Stimulated activated CD8-positive, alpha-beta memory T cell treated with anti-CD3 and anti-CD28 coated beads, Interleukin-12 subunit alpha, Interleukin-12 subunit beta, amount 100 ng/mL, for 24 hours (primary cell): ENCODE measurements at regions not wholly inside any gene's neighbourhood (a gene's known extent, or its start where the extent isn't known, plus 50 kb on each side); places are given as distances from the start of the nearest gene placed in this dataset.
"Not testable (repeated sequence)": the region's sequence is repeated elsewhere in the genome, so short reads cannot be mapped to it uniquely, and the experiment has no call there.

Source experiments
- DNase-seq: peaks from one replicate; pipeline ENCODE4 v3.0.0-alpha.2; 2020; ENCODE audit errors: extremely low read depth

DNA sequence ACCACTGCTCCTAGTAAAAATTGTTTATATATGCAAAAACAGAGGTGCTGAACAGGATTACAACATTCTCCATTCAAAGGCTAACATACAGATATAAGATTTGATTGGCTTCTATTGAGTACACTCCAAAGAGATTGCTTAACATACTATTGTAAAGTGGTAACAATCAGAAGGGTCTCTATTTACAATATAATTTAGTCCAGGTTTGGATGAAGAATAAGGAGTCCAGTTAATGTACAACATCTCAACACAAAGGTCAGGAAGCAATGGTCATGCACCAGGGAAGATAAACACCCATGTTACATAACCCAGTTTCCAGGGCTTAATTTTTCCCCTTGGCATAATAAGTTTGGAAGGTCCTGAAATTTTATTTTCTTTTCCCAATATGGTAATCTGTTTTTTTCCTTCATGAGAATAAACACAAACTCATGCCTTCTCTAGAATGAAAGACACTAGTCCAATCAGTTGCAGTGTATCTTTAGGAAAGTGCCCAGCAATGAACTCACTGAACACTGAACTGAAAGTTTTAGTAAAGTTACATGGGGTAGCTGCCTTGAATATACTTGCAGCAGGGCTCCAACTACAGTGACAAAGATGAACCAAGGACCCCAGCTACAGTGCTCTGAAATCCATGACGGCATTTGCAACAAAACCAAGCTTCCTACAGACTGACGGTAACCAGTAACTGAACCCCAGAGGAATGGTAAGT is 255.3 kb upstream of the GJE1 start:
- no peak for DNase-seq

DNA sequence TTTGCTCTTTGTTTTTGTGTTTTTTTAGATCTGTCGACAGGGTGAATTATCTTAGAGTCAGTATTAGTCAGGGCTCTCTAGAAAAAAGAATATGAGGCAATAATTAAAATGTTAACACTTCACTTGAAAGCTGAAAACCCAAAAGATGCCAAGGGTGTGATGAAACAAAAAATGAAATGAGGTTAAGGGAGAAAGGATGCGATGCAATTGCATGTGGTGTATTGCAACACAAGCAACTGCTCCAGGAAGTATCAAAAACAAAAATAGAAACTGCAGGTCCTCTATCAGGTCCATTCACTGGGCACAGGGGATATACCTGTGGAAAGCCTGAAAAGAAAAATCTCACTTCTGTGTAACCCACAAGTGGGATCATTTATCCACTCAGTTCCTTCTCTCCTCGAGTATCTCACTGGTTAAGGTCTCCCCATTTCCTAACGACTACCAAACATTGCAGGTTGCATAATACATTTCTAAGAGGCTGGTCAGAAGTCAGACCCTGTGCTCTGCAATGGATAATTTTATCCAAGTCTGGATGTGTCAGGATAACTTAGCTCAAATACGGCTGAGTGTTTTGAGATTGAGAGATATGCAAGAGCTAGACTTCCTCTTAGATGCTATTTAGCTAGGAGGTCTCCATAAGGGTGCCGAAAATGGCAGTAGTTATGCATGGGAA is 257.7 kb upstream of the GJE1 start:
- DNase-seq: no peak

DNA sequence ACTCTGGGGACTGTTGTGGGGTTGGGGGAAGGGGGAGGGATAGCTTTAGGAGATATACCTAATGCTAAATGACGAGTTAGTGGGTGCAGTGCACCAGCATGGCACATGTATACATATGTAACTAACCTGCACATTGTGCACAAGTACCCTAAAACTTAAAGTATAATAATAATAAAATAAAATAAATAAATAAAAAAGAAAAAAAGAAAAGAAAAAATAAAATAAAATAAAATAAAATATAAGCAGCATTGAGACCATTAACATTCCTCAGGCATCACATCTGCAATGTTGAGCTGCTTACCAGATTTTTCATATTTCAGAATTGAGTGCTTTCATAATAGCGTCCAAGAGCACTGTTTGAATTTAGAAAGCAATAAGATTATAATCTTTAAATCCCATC is 263.2 kb upstream of the GJE1 start:
- DNase-seq: not testable (repeated sequence)

DNA sequence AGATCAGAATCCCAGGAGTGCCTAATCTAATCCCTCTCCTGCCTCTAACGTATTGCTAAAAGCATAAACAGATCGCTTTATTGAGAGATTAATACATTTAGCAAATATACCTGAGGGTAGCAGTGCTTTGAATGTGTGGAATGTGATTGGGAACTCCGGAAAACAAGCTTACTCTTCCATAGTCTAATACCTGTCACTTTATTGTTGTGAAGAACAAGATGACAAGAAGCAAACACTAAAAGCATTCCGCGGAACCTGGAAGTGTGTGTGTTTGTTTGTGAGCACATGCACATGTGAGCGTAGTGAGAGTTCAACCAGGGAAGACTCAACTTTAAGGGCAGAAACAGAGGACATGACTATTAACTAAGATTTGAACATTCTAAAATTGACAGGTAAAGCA is 265.0 kb upstream of the GJE1 start:
- DNase-seq: no peak

DNA sequence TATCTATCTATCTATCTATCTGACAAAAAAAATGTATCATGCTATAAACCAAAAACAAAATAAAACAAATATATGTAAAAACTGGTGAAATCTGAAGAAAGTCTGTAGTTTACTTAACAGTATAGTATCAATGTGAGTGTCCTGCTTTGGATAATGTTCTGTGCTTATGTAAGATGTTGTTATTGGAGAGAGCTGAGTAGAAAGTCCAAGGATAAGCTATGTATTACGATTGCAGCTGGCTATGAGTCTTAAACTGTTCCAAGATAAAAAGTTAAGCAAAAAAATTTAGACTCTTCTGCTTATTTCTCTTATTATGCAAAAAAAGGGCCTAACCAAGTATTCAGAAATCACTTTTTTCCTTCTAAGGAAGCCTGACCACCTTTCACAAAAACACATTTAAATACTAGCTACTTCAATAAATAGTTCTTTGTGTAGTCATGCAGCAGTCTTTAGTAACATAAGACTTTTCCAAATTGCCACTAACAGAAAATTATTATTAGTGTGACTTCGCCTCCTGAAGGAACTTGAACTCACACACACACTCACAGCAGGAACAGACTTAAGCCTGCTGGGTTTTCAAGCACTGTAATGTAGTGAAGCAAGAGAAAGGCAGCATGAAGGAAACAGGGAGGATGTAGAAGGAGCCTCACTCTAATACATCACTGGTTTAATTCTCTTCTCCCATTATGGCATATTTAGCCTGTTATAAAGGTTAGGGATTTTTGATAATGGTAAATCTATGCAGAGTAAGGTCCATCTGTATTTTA is 265.8 kb upstream of the GJE1 start:
- DNase-seq: no peak

DNA sequence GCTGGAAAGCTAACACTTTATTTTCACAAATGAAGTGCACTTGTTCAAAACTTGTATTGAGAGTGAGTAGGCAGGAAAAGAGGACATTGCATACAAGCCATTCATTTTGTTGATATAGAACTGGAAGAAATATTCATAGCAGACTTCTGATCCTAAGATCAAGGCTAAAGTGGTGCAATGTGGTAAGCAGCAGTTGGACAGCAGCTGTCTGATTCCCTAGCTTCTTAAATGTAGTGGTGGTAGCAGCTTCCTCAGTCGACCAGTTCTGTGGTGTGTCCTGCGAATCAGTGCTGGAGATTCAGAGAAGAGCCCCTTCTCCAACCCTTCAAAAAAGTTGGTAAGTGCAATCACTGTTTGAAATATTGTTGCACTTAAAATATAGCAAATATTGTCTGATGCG is 281.7 kb upstream of the GJE1 start:
- no peak for DNase-seq

DNA sequence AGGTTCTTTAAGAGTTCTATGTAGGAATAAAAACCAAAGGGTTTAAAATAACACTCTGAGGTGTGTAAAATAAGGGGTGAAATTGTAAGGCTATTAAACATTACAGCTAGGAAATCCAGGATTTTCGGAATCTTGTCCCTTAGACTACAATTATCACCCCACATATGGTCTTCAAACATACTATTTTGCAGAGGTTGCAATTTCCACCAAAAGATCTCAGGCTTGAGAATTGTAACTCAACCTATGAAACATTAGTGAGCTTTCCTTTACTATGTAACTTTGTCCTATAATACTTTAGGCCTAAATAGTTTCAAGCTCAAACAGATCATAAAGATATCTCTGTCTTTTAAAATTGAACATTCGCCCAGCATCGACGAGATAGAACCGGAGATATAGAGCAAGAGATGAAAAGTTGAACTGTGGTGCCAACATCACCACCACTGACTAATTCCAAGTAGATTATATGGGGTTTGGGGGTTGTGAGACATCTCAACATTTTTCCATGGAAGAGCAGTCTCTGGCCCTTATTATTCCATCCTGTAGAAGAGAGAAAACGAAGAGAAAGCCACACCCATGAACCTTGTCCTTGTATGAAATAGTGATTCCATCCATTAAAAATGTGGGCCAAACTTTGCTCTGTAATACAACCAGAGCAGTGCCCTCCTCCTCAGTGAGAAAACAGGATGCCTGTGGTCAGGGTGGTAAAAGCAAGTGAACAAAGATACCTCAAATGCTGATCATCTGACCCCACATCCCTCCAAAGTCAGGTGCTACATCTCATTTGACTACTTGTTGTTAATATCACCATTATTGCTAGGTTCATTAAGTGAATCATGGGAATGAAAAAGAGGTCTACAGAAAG is 284.5 kb upstream of the GJE1 start:
- DNase-seq: no peak

DNA sequence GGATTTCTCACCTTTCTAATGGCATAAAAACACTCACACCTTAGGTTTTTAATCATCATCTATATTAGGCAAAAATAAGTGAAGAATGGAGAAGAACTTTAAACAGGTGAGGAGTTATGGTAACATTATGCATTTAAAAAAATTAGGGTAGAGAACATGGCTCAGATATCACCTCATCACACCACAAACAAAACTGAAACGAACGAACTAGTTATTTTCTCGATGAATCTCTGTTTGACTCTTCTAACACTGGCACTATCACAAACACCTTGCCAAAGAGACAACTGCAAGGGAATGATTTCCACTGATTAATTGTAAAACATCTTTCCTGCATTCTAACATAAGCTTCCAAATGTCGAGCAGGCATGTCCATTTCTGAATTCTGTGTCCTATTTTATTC is 286.1 kb upstream of the GJE1 start:
- DNase-seq: no peak

DNA sequence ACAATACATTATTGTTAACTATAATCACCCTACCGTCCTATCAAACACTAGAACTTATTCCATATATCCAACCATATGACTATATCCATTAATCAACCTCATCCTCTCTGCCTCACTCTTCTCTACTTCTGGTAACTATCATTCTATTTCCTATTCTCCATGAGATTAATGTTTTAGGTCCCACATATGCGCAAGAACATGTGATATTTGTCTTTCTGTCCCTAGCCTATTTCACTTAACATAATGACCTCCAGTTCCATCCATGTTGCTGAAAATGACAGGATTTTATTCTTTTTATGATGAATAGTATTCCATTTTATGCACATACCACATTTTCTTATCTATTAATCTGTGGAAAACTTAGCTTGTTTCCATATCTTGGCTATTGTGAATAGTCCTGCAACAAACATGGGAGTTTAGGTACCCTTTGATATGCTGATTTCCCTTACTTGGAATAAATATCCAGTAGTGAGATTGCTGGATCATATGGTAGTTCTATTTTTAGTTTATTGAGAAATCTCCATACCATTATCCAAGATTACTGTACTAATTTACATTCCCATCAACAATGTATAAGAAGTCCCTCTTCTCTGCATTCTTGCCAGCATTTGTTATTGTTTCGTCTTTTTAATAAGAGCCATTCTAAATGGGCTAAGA is 289.4 kb upstream of the GJE1 start:
- DNase-seq: no peak

DNA sequence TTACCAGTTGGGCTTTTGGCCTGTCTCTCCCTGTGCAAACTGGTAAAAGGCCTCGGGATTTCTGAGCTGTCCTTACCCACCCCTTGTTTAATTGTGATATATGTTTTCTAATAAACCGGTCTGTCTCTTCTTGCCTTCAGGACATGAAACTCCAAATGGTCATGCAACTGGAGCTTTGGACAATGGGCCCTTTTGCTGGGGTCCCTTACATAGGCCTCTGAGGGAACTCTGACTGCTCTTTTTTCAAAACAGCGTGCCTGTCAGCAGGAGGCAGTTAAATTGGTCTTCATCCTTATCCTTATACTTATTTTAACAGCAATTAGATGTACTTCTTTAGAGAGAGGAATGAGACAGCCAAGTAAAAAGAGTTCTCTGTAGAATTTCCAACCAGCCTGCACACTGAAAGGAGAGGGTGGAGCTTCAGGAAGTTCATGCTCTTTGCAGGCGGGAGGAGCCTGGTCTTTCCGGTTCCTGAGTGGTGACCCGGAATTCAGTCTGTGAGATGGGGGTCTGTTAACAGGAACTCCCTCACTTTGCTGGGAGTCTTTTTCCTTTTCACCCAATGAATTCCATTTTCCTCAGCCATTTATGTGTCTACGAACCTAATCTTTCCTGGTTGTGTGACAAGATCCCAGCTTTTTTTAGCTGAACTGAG is 299.6 kb upstream of the GJE1 start:
- no peak for DNase-seq

DNA sequence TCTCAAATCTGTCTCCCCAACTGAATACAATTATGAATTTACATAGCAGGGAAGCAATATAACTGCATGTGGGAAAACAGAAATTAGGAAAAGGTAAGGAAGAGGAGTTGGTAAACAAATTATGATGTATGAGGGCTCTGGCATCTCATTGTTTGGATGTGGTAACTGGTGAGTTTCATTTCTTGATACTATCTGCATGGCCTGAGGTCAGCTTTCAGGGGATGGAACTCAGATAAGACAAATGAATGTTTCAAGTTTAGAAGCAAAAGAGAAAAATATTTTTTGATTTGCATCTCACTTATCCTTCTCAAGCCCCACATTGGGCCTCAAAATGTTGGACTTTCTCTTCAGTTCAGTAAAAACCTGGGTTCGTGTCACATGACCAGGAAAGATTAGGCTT is 302.2 kb upstream of the GJE1 start:
- no peak for DNase-seq

DNA sequence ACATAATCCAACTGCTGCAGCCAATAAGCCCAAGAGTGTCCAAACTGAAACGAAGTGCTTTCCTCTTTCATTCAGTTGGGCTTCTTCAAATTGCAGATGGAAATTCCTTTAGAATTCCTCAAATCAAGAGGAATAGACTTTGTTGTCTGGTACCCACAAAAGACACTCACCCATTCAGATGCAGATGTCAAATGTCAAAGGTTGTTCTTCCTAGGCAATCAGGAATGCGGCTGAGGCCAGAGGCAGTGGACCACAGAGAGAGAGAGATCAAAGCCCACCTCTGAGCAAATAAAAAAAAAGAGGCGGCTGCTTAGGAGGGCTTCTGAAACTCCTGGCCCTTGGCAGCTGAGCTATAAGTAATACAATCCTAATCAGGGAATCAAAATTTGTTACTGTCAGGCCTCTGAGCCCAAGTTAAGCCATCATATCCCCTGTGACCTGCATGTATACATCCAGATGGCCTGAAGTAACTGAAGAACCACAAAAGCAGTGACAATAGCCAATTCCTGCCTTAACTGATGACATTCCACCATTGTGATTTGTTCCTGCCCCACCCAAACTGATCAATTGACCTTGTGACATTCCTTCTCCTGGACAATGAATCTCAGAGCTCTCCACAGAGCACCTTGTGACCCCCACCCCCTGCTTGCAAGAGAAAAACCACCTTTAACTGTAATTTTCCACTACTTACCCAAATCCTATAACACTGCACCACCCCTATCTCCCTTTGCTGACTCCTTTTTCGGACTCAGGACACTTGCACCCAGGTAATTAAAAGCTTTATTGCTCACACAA is 303.0 kb upstream of the GJE1 start:
- no peak for DNase-seq

DNA sequence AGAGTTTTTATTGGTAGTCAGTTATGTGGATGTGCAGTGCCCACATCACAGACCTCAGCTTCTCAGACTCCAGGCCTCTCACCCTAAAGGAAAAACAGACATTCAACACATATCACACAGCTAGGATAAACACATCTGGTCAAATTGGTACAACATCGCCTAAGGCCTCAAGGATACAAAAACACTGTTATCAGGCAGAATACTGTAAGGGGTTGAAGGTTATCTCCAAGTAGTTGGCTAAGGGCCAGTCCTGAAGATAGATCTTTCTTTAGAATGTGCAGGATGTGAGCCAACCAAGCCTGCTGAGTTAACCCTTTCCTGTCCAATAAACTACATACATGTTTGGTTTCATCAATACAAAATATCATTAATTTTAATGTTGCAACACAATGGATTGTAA is 308.4 kb upstream of the GJE1 start:
- no peak for DNase-seq

DNA sequence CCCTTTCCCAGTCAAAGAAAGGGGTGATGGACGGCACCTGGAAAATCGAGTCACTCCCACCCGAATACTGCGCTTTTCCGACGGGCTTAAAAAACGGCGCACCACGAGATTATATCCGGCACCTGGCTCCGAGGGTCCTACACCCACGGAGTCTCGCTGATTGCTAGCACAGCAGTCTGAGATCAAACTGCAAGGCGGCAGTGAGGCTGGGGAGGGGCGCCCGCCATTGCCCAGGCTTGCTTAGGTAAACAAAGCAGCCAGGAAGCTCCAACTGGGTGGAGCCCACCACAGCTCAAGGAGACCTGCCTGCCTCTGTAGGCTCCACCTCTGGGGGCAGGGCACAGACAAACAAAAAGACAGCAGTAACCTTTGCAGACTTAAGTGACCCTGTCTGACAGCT is 317.7 kb upstream of the GJE1 start:
- not testable (repeated sequence) for DNase-seq

DNA sequence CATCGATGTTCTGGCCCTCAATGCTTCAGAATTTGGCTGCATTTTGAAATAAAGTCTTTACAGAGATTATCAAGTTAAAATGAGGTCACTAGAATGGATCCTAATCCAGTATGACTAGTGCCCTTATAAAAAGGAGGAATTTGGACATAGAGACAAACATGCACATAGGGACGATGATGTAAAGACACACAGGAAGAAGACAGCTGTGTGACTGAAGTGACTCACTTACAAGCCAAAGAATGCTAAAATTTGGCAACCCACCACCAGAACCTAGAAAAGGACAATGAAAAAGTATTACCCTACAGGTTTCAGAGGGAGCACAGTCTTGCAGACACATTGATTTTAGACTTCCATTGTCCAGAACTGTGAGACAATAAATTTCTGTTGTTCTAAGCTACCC is 322.8 kb upstream of the GJE1 start:
- no peak for DNase-seq

DNA sequence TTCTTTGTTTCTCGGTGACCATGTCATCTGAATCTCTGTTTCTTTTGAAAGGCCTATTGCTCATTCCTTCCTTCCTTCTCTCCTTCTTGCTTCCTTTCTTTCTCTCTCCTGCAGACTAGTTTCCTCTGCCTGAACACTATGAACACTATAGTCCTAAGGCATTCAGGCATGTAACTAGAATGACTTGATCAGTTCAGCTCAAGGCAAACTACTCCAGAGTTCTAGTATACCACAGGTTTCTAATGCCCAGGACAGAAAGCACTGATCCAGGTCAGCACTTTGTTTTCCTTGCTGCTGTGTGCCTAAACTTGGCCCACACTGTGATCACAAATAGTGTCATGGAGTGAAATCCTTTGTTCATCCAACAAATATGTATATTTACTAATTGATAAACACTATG is 324.1 kb upstream of the GJE1 start:
- no peak for DNase-seq

DNA sequence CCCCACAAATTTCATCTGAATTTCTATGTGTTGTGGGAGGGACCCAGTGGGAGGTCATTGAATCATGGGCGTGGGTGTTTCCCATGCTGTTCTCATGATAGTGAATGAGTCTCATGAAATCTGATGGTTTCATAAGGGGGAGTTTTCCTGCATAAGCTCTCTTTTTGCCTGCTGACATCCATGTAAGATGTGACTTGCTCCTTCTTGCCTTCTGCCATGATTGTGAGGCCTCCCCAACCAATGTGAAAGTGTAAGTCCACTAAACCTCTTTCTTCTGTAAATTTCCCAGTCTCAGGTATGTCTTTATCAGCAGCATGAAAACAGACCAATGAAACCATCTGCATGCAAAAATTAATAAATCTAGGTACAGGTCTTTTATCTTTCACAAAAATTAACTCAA is 331.8 kb upstream of the GJE1 start:
- not testable (repeated sequence) for DNase-seq

DNA sequence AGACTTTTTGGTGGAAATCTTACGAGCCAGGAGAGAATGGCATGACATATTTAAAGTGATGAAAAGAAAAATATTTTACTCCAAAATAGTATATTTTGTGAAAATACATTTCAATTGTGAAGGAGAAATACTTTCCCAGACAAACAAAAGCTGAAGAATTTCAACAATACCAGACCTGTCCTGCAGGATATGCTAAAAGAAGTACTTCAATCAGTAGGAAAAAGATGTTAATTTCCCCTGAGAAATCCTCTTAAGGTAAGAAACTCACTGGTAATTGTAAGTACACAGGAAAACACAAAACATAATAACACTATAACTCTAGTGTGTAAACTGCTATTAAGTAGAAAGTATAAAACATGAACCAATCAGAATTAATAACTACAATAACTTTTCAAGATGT is 341.8 kb upstream of the GJE1 start:
- DNase-seq: no peak

DNA sequence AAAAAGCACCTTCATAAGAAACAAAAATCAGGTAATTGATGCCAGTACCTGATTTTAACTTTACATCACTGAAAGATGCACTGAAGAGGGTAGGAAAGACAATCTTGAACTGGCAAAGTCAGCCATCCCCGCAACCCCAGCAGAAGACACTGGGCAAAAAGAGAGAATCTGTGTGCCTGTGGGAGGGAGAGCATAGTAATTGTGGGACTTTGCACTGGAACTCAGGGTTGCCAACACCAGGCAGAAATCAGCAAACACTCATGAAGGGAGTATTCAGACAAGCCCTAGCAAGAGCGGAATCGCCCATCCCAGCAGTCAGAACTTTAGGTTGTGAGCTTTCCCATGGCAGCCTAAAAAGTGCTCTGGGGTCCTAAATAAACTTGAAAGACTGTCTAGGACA is 344.6 kb upstream of the GJE1 start:
- DNase-seq: no peak

DNA sequence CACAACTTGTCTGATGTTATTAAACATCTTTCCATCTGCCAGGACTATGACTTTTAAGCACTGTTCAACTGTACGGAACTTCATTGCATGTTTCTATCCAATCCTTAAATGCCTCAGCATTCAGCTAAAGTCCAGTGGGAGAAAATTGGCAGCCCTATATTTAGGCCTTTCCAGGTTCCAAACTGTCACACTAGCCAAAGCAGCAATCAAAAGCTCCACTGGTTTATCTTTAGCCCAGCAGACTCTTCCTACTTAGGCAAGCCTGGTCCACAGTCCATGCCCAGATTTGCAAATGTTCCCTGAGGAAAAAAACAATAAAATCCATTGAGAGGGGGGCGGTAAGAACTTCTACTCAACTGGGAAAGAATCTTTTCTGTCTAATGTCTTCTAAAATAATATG is 349.1 kb upstream of the GJE1 start:
- DNase-seq: no peak
